SK-N-SH (cell line): ENCODE measurements at regions not wholly inside any gene's neighbourhood (a gene's known extent, or its start where the extent isn't known, plus 50 kb on each side); places are given as distances from the start of the nearest gene placed in this dataset.

Experiments
- CTCF ChIA-PET: fragments of 300-600, 350-600 bp; formaldehyde crosslinking; extraction: SDS; loops from one replicate; lab custom pipeline; 2021; lab: Yijun Ruan, JAX
- POLR2A ChIA-PET: fragments of 350-600 bp; sonication (Branson Sonifier 250); formaldehyde crosslinking; extraction: SDS; loops from one replicate; lab custom pipeline; 2020; ENCODE audit warnings: antibody characterized with exemption, inconsistent platforms; lab: Yijun Ruan, JAX
- DNase-seq: peaks from one replicate; pipeline ENCODE4 v3.0.0; 2012
- H2AFZ ChIP-seq: fragments of 200-600 bp; sonication (generic); 2 replicates; pipeline ENCODE4 v1.8.1; 2016; ENCODE audit warnings: antibody characterized with exemption, mild to moderate bottlenecking, low read depth
- H3F3A ChIP-seq: fragments of 200-600 bp; sonication (generic); replicated peaks from 2 replicates; pipeline ENCODE3; 2016; ENCODE audit warnings: antibody characterized with exemption, mild to moderate bottlenecking; ENCODE audit not compliant: insufficient read depth
- H3K27ac ChIP-seq, 2 experiments: fragments of 200-500 bp in 1 of 2; fragments of 200-600 bp in 1 of 2; sonication (Bioruptor generic) in 1 of 2; sonication (generic), shearing (Covaris generic) in 1 of 2; 2 replicates each; pipeline versions ENCODE4 v1.5.1 to v1.6.1; 2014 to 2016; ENCODE audit warnings: low read depth in 2 of 2, inconsistent platforms in 1 of 2, low read length in 1 of 2, mild to moderate bottlenecking in 1 of 2, mixed read lengths in 1 of 2
- H3K27me3 ChIP-seq: fragments of 200-600 bp; sonication (generic), shearing (Covaris generic); 2 replicates; pipeline ENCODE4 v1.6.1; 2016; ENCODE audit warnings: mixed run types; ENCODE audit not compliant: insufficient read depth
- H3K36me3 ChIP-seq, 2 experiments: fragments of 200-500 bp in 1 of 2; fragments of 200-600 bp in 1 of 2; sonication (Bioruptor generic) in 1 of 2; sonication (generic) in 1 of 2; replicated peaks in 1 of 2; 2 replicates each; pipeline versions ENCODE3 to v1.5.1; 2014 to 2016; ENCODE audit warnings: low read length in 1 of 2, mild to moderate bottlenecking in 1 of 2; ENCODE audit not compliant: insufficient read depth in 2 of 2, control insufficient read depth in 1 of 2
- H3K4me1 ChIP-seq, 2 experiments: fragments of 200-500 bp in 1 of 2; fragments of 200-600 bp in 1 of 2; sonication (Bioruptor generic) in 1 of 2; sonication (generic), shearing (Covaris generic) in 1 of 2; 2 replicates each; pipeline versions ENCODE4 v1.5.1 to v1.6.1; 2014 to 2016; ENCODE audit warnings: low read depth in 1 of 2, low read length in 1 of 2, mixed run types in 1 of 2; ENCODE audit not compliant: insufficient read depth in 2 of 2, control insufficient read depth in 1 of 2
- H3K4me2 ChIP-seq: fragments of 200-600 bp; sonication (generic), shearing (Covaris generic); 2 replicates; pipeline ENCODE4 v1.6.1; 2017; ENCODE audit warnings: mixed run types
- H3K4me3 ChIP-seq, 2 experiments: fragments of 200-500 bp in 1 of 2; fragments of 200-600 bp in 1 of 2; sonication (Bioruptor generic) in 1 of 2; sonication (generic), shearing (Covaris generic) in 1 of 2; 2 replicates each; pipeline versions ENCODE4 v1.5.1 to v1.8.1; 2014 to 2016; ENCODE audit warnings: low read depth in 2 of 2, inconsistent platforms in 1 of 2, low read length in 1 of 2, mild to moderate bottlenecking in 1 of 2, mixed read lengths in 1 of 2, moderate library complexity in 1 of 2
- H3K79me2 ChIP-seq: fragments of 200-600 bp; sonication (generic); 2 replicates; pipeline ENCODE4 v1.8.1; 2017; ENCODE audit warnings: mild to moderate bottlenecking; ENCODE audit not compliant: insufficient read depth
- H3K9ac ChIP-seq: fragments of 200-600 bp; sonication (generic); 2 replicates; pipeline ENCODE4 v1.6.1; 2017; ENCODE audit warnings: mixed run types
- H3K9me2 ChIP-seq: fragments of 200-600 bp; sonication (generic); 2 replicates; pipeline ENCODE4 v1.6.1; 2017; ENCODE audit warnings: mixed run types
- H3K9me3 ChIP-seq: fragments of 200-600 bp; sonication (generic); 2 replicates; pipeline ENCODE4 v1.6.1; 2017; ENCODE audit warnings: mixed run types, mild to moderate bottlenecking, moderate library complexity
- H4K20me1 ChIP-seq: fragments of 200-600 bp; sonication (generic); 2 replicates; pipeline ENCODE4 v1.6.1; 2017; ENCODE audit warnings: mild to moderate bottlenecking, mixed run types; ENCODE audit not compliant: insufficient read depth
- CHD2 ChIP-seq: fragments of 150-350 bp; IDR thresholded peaks from 2 replicates; pipeline ENCODE4 v1.6.1; 2018; ENCODE audit warnings: low read length; ENCODE audit not compliant: partially characterized antibody
- EP300 ChIP-seq, 2 experiments: IDR thresholded peaks; 2 replicates each; pipeline versions ENCODE4 v1.4.0 to v1.6.1; 2012; ENCODE audit warnings: borderline replicate concordance in 1 of 2, low read depth in 1 of 2, low read length in 1 of 2
- EZH2phosphoT487 ChIP-seq: fragments of 200-600 bp; sonication (generic); IDR thresholded peaks from 2 replicates; pipeline ENCODE4 v1.6.1; 2017; ENCODE audit warnings: low read depth, mixed run types, mild to moderate bottlenecking, antibody characterized with exemption, moderate library complexity, borderline replicate concordance
- FOSL2 ChIP-seq: IDR thresholded peaks from 2 replicates; pipeline ENCODE4 v1.4.0; 2012; ENCODE audit warnings: low read depth, mild to moderate bottlenecking, moderate library complexity, borderline replicate concordance
- FOXM1 ChIP-seq: IDR thresholded peaks from 2 replicates; pipeline ENCODE4 v1.4.0; 2012; ENCODE audit warnings: low read depth, mild to moderate bottlenecking
- GATA2 ChIP-seq: sonication (generic); formaldehyde crosslinking; IDR thresholded peaks from 2 replicates; pipeline ENCODE4 v1.5.0; 2020; ENCODE audit warnings: mild to moderate bottlenecking, missing genetic modification reagents
- IRF3 ChIP-seq: fragments of 150-350 bp; IDR thresholded peaks from 2 replicates; pipeline ENCODE4 v1.6.1; 2016; ENCODE audit warnings: mild to moderate bottlenecking, low read depth, low read length
- MXI1 ChIP-seq: IDR thresholded peaks from 2 replicates; pipeline ENCODE4 v1.6.1; 2012; ENCODE audit warnings: mild to moderate bottlenecking, low read depth, low read length, improper control_type of control experiment
- NFIC ChIP-seq: IDR thresholded peaks from 2 replicates; pipeline ENCODE4 v1.4.0; 2012; ENCODE audit warnings: borderline replicate concordance
- PBX3 ChIP-seq: IDR thresholded peaks from 2 replicates; pipeline ENCODE4; 2012
- POLR2AphosphoS5 ChIP-seq: IDR thresholded peaks from 2 replicates; pipeline ENCODE4 v1.6.1; 2012; ENCODE audit warnings: low read depth, low read length
- RAD21 ChIP-seq: IDR thresholded peaks from 2 replicates; pipeline ENCODE4 v1.6.1; 2012; ENCODE audit warnings: mild to moderate bottlenecking, low read length
- RCOR1 ChIP-seq: fragments of 150-350 bp; IDR thresholded peaks from 2 replicates; pipeline ENCODE4 v1.6.1; 2017; ENCODE audit warnings: antibody characterized with exemption, low read length
- RXRA ChIP-seq: IDR thresholded peaks from 2 replicates; pipeline ENCODE4 v1.4.0; 2012; ENCODE audit warnings: low read depth, mild to moderate bottlenecking, borderline replicate concordance
- SMC3 ChIP-seq: IDR thresholded peaks from 2 replicates; pipeline ENCODE4 v1.6.1; 2012; ENCODE audit warnings: low read depth, low read length, improper control_type of control experiment
- TCF12 ChIP-seq: IDR thresholded peaks from 2 replicates; pipeline ENCODE4 v1.4.0; 2012
- WGBS: methylation state at CpG from one replicate; pipeline ENCODE4 v1.1.6; 2017; ENCODE audit warnings: low lambda C conversion rate; 5-methylcytosine and 5-hydroxymethylcytosine counted together
- TF ChIP-seq, protein P1 (sequence below): IDR thresholded peaks from 2 replicates; pipeline ENCODE4 v1.6.1; 2012; ENCODE audit warnings: mild to moderate bottlenecking, low read depth, low read length, moderate library complexity
- TF ChIP-seq, protein P2 (sequence below): IDR thresholded peaks from 2 replicates; pipeline ENCODE4 v1.4.0; 2012; ENCODE audit warnings: low read depth
- TF ChIP-seq, protein P3 (sequence below): IDR thresholded peaks from 2 replicates; pipeline ENCODE4 v1.4.0; 2012; ENCODE audit warnings: low read depth, borderline replicate concordance
- TF ChIP-seq, protein P4 (sequence below): fragments of 150-350 bp; IDR thresholded peaks from 2 replicates; pipeline ENCODE4 v1.6.1; 2017; ENCODE audit warnings: antibody characterized with exemption, low read length, low read depth, borderline replicate concordance

DNA sequence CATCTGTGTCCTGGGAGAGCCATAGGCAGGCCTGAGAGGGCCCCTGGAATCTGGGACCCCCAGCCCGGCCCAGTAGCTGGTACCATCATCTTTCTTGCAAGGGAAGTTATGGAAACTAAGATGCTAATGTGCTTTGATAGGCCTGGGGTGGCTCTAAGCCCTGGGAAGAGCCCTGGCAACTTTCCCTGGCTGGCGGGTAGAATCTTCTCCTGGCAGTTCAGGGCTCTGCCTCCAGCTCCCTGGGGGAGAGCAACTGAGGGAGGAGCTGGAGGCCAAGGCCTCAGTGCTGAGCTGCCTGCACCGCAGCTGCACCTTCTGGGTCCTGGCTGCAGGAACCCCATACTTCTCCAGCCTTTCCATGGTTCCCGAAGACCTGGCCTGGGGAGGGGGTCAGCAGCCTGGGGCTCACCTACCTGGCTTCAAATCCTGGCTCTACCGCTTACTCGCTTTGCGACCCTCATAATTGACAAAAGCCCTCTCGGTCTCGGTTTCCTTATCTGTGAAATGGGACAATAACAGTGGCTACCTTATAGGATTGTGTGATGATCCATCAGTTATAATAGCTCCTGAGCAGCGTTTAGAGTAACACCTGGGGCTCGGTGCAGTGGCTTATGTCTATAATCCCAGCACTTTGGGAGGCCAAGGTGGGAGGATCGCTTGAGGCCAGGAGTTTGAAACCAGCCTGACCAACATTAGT is 333.7 kb downstream of the SEC14L1 start:
- Histone ChIP-seq H3K79me2 (peaks cover 93% of the 10 kb centered on the region), H3K4me2 (peak overlapping the region; percentile 31; the same call in 1 of the 2 replicates), H3K4me3 (no peak overlapping the region), H4K20me1 (peaks cover 94% of the 10 kb centered on the region), H3K27me3 (no peaks in the 10 kb centered on the region), H3K9ac (no peak overlapping the region), H3F3A (peaks cover 35% of the 10 kb centered on the region), H3K36me3 (no peaks in the 10 kb centered on the region)
- DNase-seq: no peak
- POLR2A ChIA-PET: interaction anchor here (0.6 kb wide), 1 partner anchor 44 kb away, joined by 4 read pairs; no protein-coding TSS in a partner anchor
- CTCF ChIA-PET: interaction anchor here (0.8 to 6.6 kb wide), 8 partner anchors 14 to 545 kb away, joined by 3 to 55 read pairs (median 4); no protein-coding TSS in a partner anchor
- TF ChIP-seq, protein P1, sequence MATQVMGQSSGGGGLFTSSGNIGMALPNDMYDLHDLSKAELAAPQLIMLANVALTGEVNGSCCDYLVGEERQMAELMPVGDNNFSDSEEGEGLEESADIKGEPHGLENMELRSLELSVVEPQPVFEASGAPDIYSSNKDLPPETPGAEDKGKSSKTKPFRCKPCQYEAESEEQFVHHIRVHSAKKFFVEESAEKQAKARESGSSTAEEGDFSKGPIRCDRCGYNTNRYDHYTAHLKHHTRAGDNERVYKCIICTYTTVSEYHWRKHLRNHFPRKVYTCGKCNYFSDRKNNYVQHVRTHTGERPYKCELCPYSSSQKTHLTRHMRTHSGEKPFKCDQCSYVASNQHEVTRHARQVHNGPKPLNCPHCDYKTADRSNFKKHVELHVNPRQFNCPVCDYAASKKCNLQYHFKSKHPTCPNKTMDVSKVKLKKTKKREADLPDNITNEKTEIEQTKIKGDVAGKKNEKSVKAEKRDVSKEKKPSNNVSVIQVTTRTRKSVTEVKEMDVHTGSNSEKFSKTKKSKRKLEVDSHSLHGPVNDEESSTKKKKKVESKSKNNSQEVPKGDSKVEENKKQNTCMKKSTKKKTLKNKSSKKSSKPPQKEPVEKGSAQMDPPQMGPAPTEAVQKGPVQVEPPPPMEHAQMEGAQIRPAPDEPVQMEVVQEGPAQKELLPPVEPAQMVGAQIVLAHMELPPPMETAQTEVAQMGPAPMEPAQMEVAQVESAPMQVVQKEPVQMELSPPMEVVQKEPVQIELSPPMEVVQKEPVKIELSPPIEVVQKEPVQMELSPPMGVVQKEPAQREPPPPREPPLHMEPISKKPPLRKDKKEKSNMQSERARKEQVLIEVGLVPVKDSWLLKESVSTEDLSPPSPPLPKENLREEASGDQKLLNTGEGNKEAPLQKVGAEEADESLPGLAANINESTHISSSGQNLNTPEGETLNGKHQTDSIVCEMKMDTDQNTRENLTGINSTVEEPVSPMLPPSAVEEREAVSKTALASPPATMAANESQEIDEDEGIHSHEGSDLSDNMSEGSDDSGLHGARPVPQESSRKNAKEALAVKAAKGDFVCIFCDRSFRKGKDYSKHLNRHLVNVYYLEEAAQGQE: no peak
- TF ChIP-seq MXI1: no peak
- peak; percentile 56 for TF ChIP-seq PBX3
- no peak for TF ChIP-seq POLR2AphosphoS5
- TF ChIP-seq, protein P2, sequence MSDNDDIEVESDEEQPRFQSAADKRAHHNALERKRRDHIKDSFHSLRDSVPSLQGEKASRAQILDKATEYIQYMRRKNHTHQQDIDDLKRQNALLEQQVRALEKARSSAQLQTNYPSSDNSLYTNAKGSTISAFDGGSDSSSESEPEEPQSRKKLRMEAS: no peak
- TF ChIP-seq FOSL2: no peak
- TF ChIP-seq GATA2 (CRISPR knock-in tag): no peak
- no peak for TF ChIP-seq IRF3
- peak; percentile 50 for TF ChIP-seq NFIC
- TF ChIP-seq FOXM1: no peak
- no peak for TF ChIP-seq CHD2
- TF ChIP-seq EP300 (IDR thresholded peaks at IDR 0.05; ENCODE audit: borderline replicate concordance in 1 of 2, low read depth in 1 of 2, low read length in 1 of 2): no peak
- TF ChIP-seq RXRA: no peak
- TF ChIP-seq, protein P3, sequence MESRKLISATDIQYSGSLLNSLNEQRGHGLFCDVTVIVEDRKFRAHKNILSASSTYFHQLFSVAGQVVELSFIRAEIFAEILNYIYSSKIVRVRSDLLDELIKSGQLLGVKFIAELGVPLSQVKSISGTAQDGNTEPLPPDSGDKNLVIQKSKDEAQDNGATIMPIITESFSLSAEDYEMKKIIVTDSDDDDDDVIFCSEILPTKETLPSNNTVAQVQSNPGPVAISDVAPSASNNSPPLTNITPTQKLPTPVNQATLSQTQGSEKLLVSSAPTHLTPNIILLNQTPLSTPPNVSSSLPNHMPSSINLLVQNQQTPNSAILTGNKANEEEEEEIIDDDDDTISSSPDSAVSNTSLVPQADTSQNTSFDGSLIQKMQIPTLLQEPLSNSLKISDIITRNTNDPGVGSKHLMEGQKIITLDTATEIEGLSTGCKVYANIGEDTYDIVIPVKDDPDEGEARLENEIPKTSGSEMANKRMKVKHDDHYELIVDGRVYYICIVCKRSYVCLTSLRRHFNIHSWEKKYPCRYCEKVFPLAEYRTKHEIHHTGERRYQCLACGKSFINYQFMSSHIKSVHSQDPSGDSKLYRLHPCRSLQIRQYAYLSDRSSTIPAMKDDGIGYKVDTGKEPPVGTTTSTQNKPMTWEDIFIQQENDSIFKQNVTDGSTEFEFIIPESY: no peak
- peak; percentile 23; the same call in 1 of the 2 replicates for TF ChIP-seq TCF12
- no peak for TF ChIP-seq SMC3
- no peak for TF ChIP-seq RCOR1
- TF ChIP-seq EZH2phosphoT487: no peak
- TF ChIP-seq, protein P4, sequence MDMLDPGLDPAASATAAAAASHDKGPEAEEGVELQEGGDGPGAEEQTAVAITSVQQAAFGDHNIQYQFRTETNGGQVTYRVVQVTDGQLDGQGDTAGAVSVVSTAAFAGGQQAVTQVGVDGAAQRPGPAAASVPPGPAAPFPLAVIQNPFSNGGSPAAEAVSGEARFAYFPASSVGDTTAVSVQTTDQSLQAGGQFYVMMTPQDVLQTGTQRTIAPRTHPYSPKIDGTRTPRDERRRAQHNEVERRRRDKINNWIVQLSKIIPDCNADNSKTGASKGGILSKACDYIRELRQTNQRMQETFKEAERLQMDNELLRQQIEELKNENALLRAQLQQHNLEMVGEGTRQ: no peak
- no peak for TF ChIP-seq RAD21
- TF ChIP-seq, all 33 proteins: peak for 3
- Histone ChIP-seq H3K4me1 (peaks cover 81 to 83% of the 10 kb centered on the region in 2 experiments), H2AFZ (no peak overlapping the region), H3K9me2 (no peaks in the 10 kb centered on the region), H3K9me3 (no peaks in the 10 kb centered on the region), H3K27ac (peak overlapping the region in 1 of 2 experiments; percentile 86; a peak in 1 of 4 replicates)
- 94% methylated on average over 11 of the region's 12 CpGs for WGBS
